GM23338 (cell line): ENCODE measurements at regions not wholly inside any gene's neighbourhood (a gene's known extent, or its start where the extent isn't known, plus 50 kb on each side); places are given as distances from the start of the nearest gene placed in this dataset.

Source experiments
- CTCF ChIP-seq, 2 experiments: fragments of 200-600 bp in 1 of 2; sonication (generic) in 1 of 2; conservative IDR thresholded peaks; 2 replicates each; pipeline versions ENCODE4 v1.5.1 to v1.6.1; 2016 to 2017; ENCODE audit warnings: antibody characterized with exemption in 2 of 2, low read depth in 2 of 2, mild to moderate bottlenecking in 2 of 2, moderate library complexity in 1 of 2
- EZH2 ChIP-seq: fragments of 200-600 bp; sonication (generic); IDR thresholded peaks from one replicate; pipeline ENCODE4 v1.8.0; 2017; ENCODE audit warnings: antibody characterized with exemption, mild to moderate bottlenecking, low read depth; ENCODE audit not compliant: unreplicated experiment
- EZH2phosphoT487 ChIP-seq: fragments of 200-600 bp; sonication (generic); IDR thresholded peaks from one replicate; pipeline ENCODE4 v1.8.1; 2018; ENCODE audit warnings: antibody characterized with exemption; ENCODE audit not compliant: unreplicated experiment
- POLR2AphosphoS5 ChIP-seq: IDR thresholded peaks from 2 replicates; pipeline ENCODE4 v1.6.1; 2016; ENCODE audit warnings: antibody characterized with exemption, low read depth
- REST ChIP-seq: IDR thresholded peaks from one replicate; pipeline ENCODE4 v1.6.1; 2018; ENCODE audit warnings: antibody characterized with exemption; ENCODE audit not compliant: unreplicated experiment

GRCh38 chr10:118868589-118868988 is 113.8 kb upstream of the CACUL1 start:
- TF ChIP-seq EZH2 (no peak), CTCF (conservative IDR thresholded peaks at IDR 0.05; ENCODE audit: low read depth in 2 of 2) (no peak), REST (no peak), EZH2phosphoT487 (no peak), POLR2AphosphoS5 (no peak)
